ENCODE measurements at regions not wholly inside any gene's neighbourhood (a gene's known extent, or its start where the extent isn't known, plus 50 kb on each side); places are given as distances from the start of the nearest gene placed in this dataset.
A peak's percentile ranks its signal among the peaks of the same experiment; 100 is the strongest.
"Not testable (repeated sequence)": the region's sequence is repeated elsewhere in the genome, so short reads cannot be mapped to it uniquely, and the experiment has no call there.

DNA sequence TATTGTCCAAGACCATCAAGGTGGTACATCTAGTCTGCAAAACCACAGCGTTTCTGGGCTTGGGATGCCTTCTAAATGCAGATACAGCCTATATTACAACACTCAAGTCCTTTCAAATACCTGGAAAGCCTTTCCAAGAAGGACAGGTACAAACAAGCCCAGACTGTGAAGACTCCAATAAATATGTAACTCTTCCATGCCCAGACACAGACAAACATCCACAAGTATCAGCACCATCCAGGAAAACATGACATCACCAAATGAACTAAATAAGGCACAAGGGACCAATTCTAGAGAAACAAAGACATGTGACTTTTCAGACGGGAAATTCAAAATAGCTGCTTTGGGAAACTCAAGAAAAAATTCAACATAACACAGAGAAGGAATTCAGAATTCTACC lies 152.7 kb upstream of the POC5 start:
- H3K9me3 ChIP-seq (ENCODE audit: severe bottlenecking) = peaks cover 2% of the 10 kb centered on the region
- no peak overlapping the region for H3K4me3 ChIP-seq (ENCODE audit: low read depth, low read length)
- no peaks in the 10 kb centered on the region for H3K27me3 ChIP-seq (ENCODE audit: insufficient read depth, low read depth, severe bottlenecking)
- H3K36me3 ChIP-seq = no peaks in the 10 kb centered on the region
- H3K27ac ChIP-seq = no peak overlapping the region
- no peak for DNase-seq
- TF ChIP-seq, protein P1, sequence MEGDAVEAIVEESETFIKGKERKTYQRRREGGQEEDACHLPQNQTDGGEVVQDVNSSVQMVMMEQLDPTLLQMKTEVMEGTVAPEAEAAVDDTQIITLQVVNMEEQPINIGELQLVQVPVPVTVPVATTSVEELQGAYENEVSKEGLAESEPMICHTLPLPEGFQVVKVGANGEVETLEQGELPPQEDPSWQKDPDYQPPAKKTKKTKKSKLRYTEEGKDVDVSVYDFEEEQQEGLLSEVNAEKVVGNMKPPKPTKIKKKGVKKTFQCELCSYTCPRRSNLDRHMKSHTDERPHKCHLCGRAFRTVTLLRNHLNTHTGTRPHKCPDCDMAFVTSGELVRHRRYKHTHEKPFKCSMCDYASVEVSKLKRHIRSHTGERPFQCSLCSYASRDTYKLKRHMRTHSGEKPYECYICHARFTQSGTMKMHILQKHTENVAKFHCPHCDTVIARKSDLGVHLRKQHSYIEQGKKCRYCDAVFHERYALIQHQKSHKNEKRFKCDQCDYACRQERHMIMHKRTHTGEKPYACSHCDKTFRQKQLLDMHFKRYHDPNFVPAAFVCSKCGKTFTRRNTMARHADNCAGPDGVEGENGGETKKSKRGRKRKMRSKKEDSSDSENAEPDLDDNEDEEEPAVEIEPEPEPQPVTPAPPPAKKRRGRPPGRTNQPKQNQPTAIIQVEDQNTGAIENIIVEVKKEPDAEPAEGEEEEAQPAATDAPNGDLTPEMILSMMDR (IDR thresholded peaks at IDR 0.05; ENCODE audit: low read depth, low read length) = no peak

GRCh38 chr5:75862872-75863271 lies 145.6 kb upstream of the POC5 start:
- TF ChIP-seq, protein P1 (IDR thresholded peaks at IDR 0.05; ENCODE audit: low read depth, low read length) = no peak
- H3K27ac ChIP-seq = no peak overlapping the region
- no peaks in the 10 kb centered on the region for H3K36me3 ChIP-seq
- no peaks in the 10 kb centered on the region for H3K9me3 ChIP-seq (ENCODE audit: severe bottlenecking)
- H3K4me3 ChIP-seq (ENCODE audit: low read depth, low read length) = no peak overlapping the region
- no peak for DNase-seq
- H3K27me3 ChIP-seq (ENCODE audit: insufficient read depth, low read depth, severe bottlenecking) = no peaks in the 10 kb centered on the region

GRCh38 chr5:75859621-75860020 lies 142.4 kb upstream of the POC5 start:
- not testable (repeated sequence) for H3K27ac ChIP-seq; H3K27me3 ChIP-seq (ENCODE audit: insufficient read depth, low read depth, severe bottlenecking); H3K9me3 ChIP-seq (ENCODE audit: severe bottlenecking); H3K4me3 ChIP-seq (ENCODE audit: low read depth, low read length); H3K36me3 ChIP-seq
- peak; percentile 9 for DNase-seq

GRCh38 chr5:75856056-75856455 lies 138.8 kb upstream of the POC5 start:
- H3K27me3 ChIP-seq (ENCODE audit: insufficient read depth, low read depth, severe bottlenecking) = no peaks in the 10 kb centered on the region
- no peak overlapping the region for H3K27ac ChIP-seq
- H3K4me3 ChIP-seq (ENCODE audit: low read depth, low read length) = no peak overlapping the region
- TF ChIP-seq, protein P1 (IDR thresholded peaks at IDR 0.05; ENCODE audit: low read depth, low read length) = no peak
- no peaks in the 10 kb centered on the region for H3K9me3 ChIP-seq (ENCODE audit: severe bottlenecking)
- no peak for DNase-seq
- H3K36me3 ChIP-seq = no peaks in the 10 kb centered on the region

DNA sequence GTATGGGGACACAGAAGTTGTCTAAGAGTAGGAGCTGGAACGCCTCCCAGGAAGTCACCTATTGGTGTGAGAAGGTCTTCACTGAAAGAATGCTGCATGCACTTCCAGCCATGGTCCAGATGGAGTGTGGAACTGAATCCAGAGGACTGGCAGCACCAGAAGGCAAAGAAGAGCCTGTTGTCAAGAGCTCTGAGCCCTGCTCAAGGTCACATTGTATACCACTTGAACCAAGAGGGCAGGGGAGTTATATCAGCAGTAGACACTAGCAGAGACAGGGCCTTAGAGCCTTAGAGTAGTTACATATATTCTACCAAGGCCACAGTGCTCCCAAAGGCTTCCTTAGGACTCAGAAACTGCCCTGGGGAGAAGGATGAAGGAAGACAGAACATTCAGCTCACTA lies 130.8 kb upstream of the POC5 start:
- no peak overlapping the region for H3K4me3 ChIP-seq (ENCODE audit: low read depth, low read length)
- TF ChIP-seq, protein P1 (IDR thresholded peaks at IDR 0.05; ENCODE audit: low read depth, low read length) = no peak
- no peak for DNase-seq
- H3K36me3 ChIP-seq = no peaks in the 10 kb centered on the region
- no peaks in the 10 kb centered on the region for H3K27me3 ChIP-seq (ENCODE audit: insufficient read depth, low read depth, severe bottlenecking)
- H3K9me3 ChIP-seq (ENCODE audit: severe bottlenecking) = no peaks in the 10 kb centered on the region
- no peak overlapping the region for H3K27ac ChIP-seq

DNA sequence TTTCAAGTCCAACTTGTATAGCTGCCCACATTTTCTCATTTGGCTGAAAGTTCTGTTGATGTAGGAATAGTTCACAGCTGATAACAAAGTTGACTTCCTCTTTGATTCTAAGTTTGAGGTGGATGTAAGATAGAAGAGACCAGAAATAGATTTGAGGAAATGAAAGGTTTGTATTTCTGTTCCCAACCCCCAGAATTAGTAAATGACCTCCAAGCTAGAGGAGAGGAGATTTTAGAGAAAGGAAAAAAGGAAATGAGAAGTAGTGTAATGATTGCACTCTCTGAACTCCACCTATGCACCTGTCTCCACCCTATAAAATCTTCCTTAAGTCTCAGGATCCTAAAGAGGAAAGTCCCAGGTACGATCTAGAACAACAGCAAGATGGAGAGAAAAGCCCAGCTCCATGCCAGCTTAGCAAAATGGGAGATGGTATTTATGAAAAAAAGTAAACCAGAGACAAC lies 130.4 kb upstream of the POC5 start:
- no peaks in the 10 kb centered on the region for H3K9me3 ChIP-seq (ENCODE audit: severe bottlenecking)
- H3K27me3 ChIP-seq (ENCODE audit: insufficient read depth, low read depth, severe bottlenecking) = no peaks in the 10 kb centered on the region
- TF ChIP-seq, protein P1 (IDR thresholded peaks at IDR 0.05; ENCODE audit: low read depth, low read length) = no peak
- no peaks in the 10 kb centered on the region for H3K36me3 ChIP-seq
- DNase-seq = no peak
- no peak overlapping the region for H3K4me3 ChIP-seq (ENCODE audit: low read depth, low read length)
- no peak overlapping the region for H3K27ac ChIP-seq
